ENCODE measurements at regions not wholly inside any gene's neighbourhood (a gene's known extent, or its start where the extent isn't known, plus 50 kb on each side); places are given as distances from the start of the nearest gene placed in this dataset.

DNA sequence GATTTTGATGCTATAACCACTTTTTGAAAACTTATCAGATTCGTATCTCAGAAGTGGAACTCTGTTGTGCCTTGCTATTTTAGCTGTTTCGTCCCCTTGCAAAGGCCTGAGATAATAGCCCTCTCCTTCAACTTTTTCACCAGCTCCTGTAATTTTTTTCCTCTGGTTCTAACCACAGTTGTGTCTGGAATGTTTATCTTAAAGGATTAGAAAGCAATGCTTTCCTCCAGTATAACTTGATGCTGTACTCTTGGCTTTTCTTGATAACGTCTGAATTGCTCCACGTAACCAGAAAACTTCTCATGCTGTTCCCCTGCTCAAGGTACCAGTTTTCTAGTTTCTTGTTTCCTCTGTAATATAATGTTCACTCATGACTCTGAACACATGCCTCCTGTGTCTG lies 209.4 kb downstream of the DTWD2 start:
- no peak for DNase-seq (ENCODE audit: low read depth)
- no peak for TF ChIP-seq CTCF (IDR thresholded peaks at IDR 0.05; ENCODE audit: insufficient read depth, low read depth, low read length)
- H3K4me3 ChIP-seq (ENCODE audit: low read depth, low read length) = no peak overlapping the region

- no peak for TF ChIP-seq CTCF (IDR thresholded peaks at IDR 0.05; ENCODE audit: insufficient read depth, low read depth, low read length)
- no peak for DNase-seq (ENCODE audit: low read depth)
- H3K4me3 ChIP-seq (ENCODE audit: low read depth, low read length) = no peak overlapping the region
These were observed 211.1 kb downstream of the DTWD2 start for GRCh38 chr5:118777189-118777736.

GRCh38 chr5:118776755-118777154 lies 211.6 kb downstream of the DTWD2 start:
- no peak for DNase-seq (ENCODE audit: low read depth)
- no peak for TF ChIP-seq CTCF (IDR thresholded peaks at IDR 0.05; ENCODE audit: insufficient read depth, low read depth, low read length)
- no peak overlapping the region for H3K4me3 ChIP-seq (ENCODE audit: low read depth, low read length)

DNA sequence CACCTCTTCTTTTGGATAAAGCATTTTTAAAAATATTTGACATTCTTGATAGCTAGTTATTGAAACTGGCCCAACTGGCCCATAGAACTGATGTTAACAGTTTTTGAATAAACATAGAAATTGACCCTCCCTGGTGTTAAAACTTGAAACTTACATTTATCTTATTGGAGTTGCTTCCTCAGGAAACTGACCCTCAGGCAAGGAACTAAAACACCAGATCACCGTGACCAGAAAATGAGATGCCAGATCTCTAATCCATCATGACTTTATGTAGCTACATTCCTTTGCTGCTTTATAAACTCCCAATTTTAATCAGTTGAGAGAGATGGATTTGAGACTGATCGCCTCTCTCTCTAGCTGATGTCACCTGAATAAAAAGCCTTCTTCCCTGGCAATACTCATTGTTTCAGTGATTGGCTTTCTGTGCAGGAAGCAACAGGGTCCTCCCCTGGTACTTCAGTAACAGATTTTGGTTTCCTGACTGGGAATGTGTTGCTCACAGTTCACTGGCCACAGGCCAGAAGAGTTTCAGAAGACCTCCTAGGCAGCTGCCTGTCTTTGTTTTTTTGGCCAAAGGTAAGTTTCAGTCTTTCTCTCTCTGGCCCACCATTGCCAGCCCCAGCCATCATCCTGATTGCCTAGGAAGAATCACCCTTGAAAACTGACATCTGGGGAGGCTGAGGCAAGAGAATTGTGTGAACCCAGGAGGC lies 212.4 kb downstream of the DTWD2 start:
- TF ChIP-seq CTCF (IDR thresholded peaks at IDR 0.05; ENCODE audit: insufficient read depth, low read depth, low read length) = no peak
- DNase-seq (ENCODE audit: low read depth) = no peak
- no peak overlapping the region for H3K4me3 ChIP-seq (ENCODE audit: low read depth, low read length)

GRCh38 chr5:118768607-118769175 lies 219.7 kb downstream of the DTWD2 start:
- no peak overlapping the region for H3K4me3 ChIP-seq (ENCODE audit: low read depth, low read length)
- no peak for TF ChIP-seq CTCF (IDR thresholded peaks at IDR 0.05; ENCODE audit: insufficient read depth, low read depth, low read length)

DNA sequence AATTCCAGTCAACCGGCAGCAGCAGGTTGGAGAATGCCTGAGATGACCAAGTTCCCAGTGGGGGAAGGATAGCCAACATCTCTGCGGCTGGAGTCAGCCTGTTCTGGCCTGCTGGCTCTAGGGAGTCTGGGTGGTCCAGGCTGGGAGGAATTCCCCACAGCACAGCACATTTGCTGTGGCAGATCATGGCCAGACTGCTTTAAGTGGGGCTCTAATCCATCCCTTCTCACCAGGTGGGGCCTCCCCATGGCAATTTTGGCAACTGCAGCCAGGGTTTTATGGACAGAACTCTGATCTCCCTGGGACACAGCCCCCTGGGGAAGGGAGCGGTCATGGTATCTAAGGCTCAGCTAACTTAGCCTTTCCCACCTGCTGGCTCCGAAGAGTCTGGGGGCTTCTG lies 226.1 kb downstream of the DTWD2 start:
- DNase-seq (ENCODE audit: low read depth) = no peak
- no peak overlapping the region for H3K4me3 ChIP-seq (ENCODE audit: low read depth, low read length)
- TF ChIP-seq CTCF (IDR thresholded peaks at IDR 0.05; ENCODE audit: insufficient read depth, low read depth, low read length) = no peak

More at GRCh38 chr5:118768607-118769175, 219.7 kb downstream of the DTWD2 start:
- DNase-seq (ENCODE audit: low read depth) = no peak
